Stimulated activated naive B cell treated with anti-CD40 and anti-IgM and Interleukin-4, amounts not matched to agents 10 μg/mL and 1 μg/mL and 100 μg/mL, for 72 hours (primary cell): ENCODE measurements at regions not wholly inside any gene's neighbourhood (a gene's known extent, or its start where the extent isn't known, plus 50 kb on each side); places are given as distances from the start of the nearest gene placed in this dataset.

ENCODE experiments used
- ATAC-seq, 2 donors: fragments of 150-1000 bp; cut with Tn5 transposase; replicated peaks; 2 replicates each; pipeline ENCODE4 v1.10.0; 2021; ENCODE audit warnings: moderate library complexity in 1 of 2
- DNase-seq: peaks from one replicate; pipeline ENCODE4 v3.0.0; 2021
- H3K27ac Mint-ChIP-seq: one replicate; pipeline ENCODE4 v1.8.0; 2022; ENCODE audit warnings: mild to moderate bottlenecking, mixed read lengths
- H3K27me3 Mint-ChIP-seq, 2 donors: one replicate each; pipeline ENCODE4 v1.8.0; 2022; ENCODE audit warnings: mixed read lengths in 2 of 2
- H3K36me3 Mint-ChIP-seq, 2 donors: one replicate each; pipeline ENCODE4 v1.8.0; 2022; ENCODE audit warnings: mixed read lengths in 2 of 2, mild to moderate bottlenecking in 1 of 2
- H3K4me1 Mint-ChIP-seq, 2 donors: one replicate each; pipeline ENCODE4 v1.8.0; 2022; ENCODE audit warnings: mixed read lengths in 2 of 2, mild to moderate bottlenecking in 1 of 2
- H3K4me3 Mint-ChIP-seq, 2 donors: one replicate each; pipeline ENCODE4 v1.8.0; 2022; ENCODE audit warnings: mild to moderate bottlenecking in 2 of 2, mixed read lengths in 2 of 2, moderate library complexity in 1 of 2
- H3K9me3 Mint-ChIP-seq, 2 donors: one replicate each; pipeline ENCODE4 v1.8.0; 2022; ENCODE audit warnings: mixed read lengths in 2 of 2, mild to moderate bottlenecking in 1 of 2

- H3K9me3 Mint-ChIP-seq: no peaks in the 10 kb centered on the region
- peak in 1 of 2 donors; percentile 30 for ATAC-seq
- DNase-seq: no peak
- peaks cover 31 to 58% of the 10 kb centered on the region in 2 donors for H3K4me1 Mint-ChIP-seq
- H3K27ac Mint-ChIP-seq: no peak overlapping the region
- H3K4me3 Mint-ChIP-seq: peak overlapping the region; percentile 4 to 21
- H3K27me3 Mint-ChIP-seq: no peaks in the 10 kb centered on the region
- peaks cover 0 to 3% of the 10 kb centered on the region in 2 donors for H3K36me3 Mint-ChIP-seq
Observed at GRCh38 chr10:3468919-3469638, 296.5 kb upstream of the PITRM1 start.

- Mint-ChIP-seq H3K27ac (no peak overlapping the region), H3K27me3 (no peaks in the 10 kb centered on the region), H3K36me3 (peaks cover 0 to 3% of the 10 kb centered on the region in 2 donors), H3K4me1 (peaks cover 25 to 43% of the 10 kb centered on the region in 2 donors), H3K4me3 (no peak overlapping the region), H3K9me3 (no peaks in the 10 kb centered on the region)
- no peak for ATAC-seq
- no peak for DNase-seq
Observed at GRCh38 chr10:3467052-3467951, 294.7 kb upstream of the PITRM1 start.

- ATAC-seq: no peak
- Mint-ChIP-seq H3K4me3 (no peak overlapping the region), H3K27me3 (no peaks in the 10 kb centered on the region), H3K27ac (no peak overlapping the region), H3K9me3 (no peaks in the 10 kb centered on the region), H3K36me3 (peaks cover 0 to under 1% of the 10 kb centered on the region in 2 donors), H3K4me1 (peaks cover 18 to 34% of the 10 kb centered on the region in 2 donors)
- DNase-seq: no peak
Observed at GRCh38 chr10:3465406-3465891, 292.9 kb upstream of the PITRM1 start.

- H3K9me3 Mint-ChIP-seq: no peaks in the 10 kb centered on the region
- no peaks in the 10 kb centered on the region for H3K36me3 Mint-ChIP-seq
- DNase-seq (no peak), ATAC-seq (no peak)
- H3K4me1 Mint-ChIP-seq: peaks cover 17 to 34% of the 10 kb centered on the region in 2 donors
- H3K4me3 Mint-ChIP-seq: no peak overlapping the region
- H3K27me3 Mint-ChIP-seq: no peaks in the 10 kb centered on the region
- no peak overlapping the region for H3K27ac Mint-ChIP-seq
Observed at GRCh38 chr10:3464760-3465405, 292.3 kb upstream of the PITRM1 start.

GRCh38 chr10:3460420-3461128 lies 288.0 kb upstream of the PITRM1 start:
- ATAC-seq (no peak), DNase-seq (no peak)
- peaks cover 0 to 5% of the 10 kb centered on the region in 2 donors for H3K27me3 Mint-ChIP-seq
- peaks cover 17 to 19% of the 10 kb centered on the region in 2 donors for H3K4me1 Mint-ChIP-seq
- no peak overlapping the region for H3K27ac Mint-ChIP-seq
- no peak overlapping the region for H3K4me3 Mint-ChIP-seq
- H3K36me3 Mint-ChIP-seq: no peaks in the 10 kb centered on the region
- H3K9me3 Mint-ChIP-seq: no peaks in the 10 kb centered on the region

GRCh38 chr10:3455385-3456334 lies 283.1 kb upstream of the PITRM1 start:
- peaks cover 0 to 5% of the 10 kb centered on the region in 2 donors for H3K27me3 Mint-ChIP-seq
- H3K4me3 Mint-ChIP-seq: peak overlapping the region in 1 of 2 donors; percentile 36
- DNase-seq (no peak), ATAC-seq (no peak)
- peak overlapping the region; percentile 15 for H3K27ac Mint-ChIP-seq
- H3K4me1 Mint-ChIP-seq: peaks cover 20 to 22% of the 10 kb centered on the region in 2 donors
- no peaks in the 10 kb centered on the region for H3K9me3 Mint-ChIP-seq
- no peaks in the 10 kb centered on the region for H3K36me3 Mint-ChIP-seq

GRCh38 chr10:3452683-3453361 lies 280.2 kb upstream of the PITRM1 start:
- no peak overlapping the region for H3K27ac Mint-ChIP-seq

GRCh38 chr10:3452173-3452626 lies 279.6 kb upstream of the PITRM1 start:
- Mint-ChIP-seq H3K9me3 (no peaks in the 10 kb centered on the region), H3K36me3 (no peaks in the 10 kb centered on the region), H3K4me1 (peaks cover 19 to 20% of the 10 kb centered on the region in 2 donors), H3K27ac (no peak overlapping the region), H3K27me3 (no peaks in the 10 kb centered on the region), H3K4me3 (no peak overlapping the region)
- ATAC-seq (no peak), DNase-seq (no peak)

More at GRCh38 chr10:3452683-3453361, 280.2 kb upstream of the PITRM1 start:
- peaks cover 0 to 3% of the 10 kb centered on the region in 2 donors for H3K27me3 Mint-ChIP-seq
- DNase-seq: no peak
- H3K4me1 Mint-ChIP-seq: peaks cover 20 to 21% of the 10 kb centered on the region in 2 donors
- no peaks in the 10 kb centered on the region for H3K9me3 Mint-ChIP-seq
- H3K36me3 Mint-ChIP-seq: no peaks in the 10 kb centered on the region
- H3K4me3 Mint-ChIP-seq: no peak overlapping the region
- ATAC-seq: no peak

GRCh38 chr10:3451516-3452172 lies 279.1 kb upstream of the PITRM1 start:
- no peak overlapping the region for H3K4me3 Mint-ChIP-seq
- no peaks in the 10 kb centered on the region for H3K27me3 Mint-ChIP-seq
- no peak overlapping the region for H3K27ac Mint-ChIP-seq
- H3K36me3 Mint-ChIP-seq: no peaks in the 10 kb centered on the region
- no peaks in the 10 kb centered on the region for H3K9me3 Mint-ChIP-seq
- ATAC-seq (no peak), DNase-seq (no peak)
- peaks cover 16 to 17% of the 10 kb centered on the region in 2 donors for H3K4me1 Mint-ChIP-seq

GRCh38 chr10:3446221-3446620 lies 273.6 kb upstream of the PITRM1 start:
- ATAC-seq (peak; percentile 41 to 48), DNase-seq (no peak)
- H3K27me3 Mint-ChIP-seq: no peaks in the 10 kb centered on the region
- no peak overlapping the region for H3K27ac Mint-ChIP-seq
- H3K4me1 Mint-ChIP-seq: peaks cover 7 to 13% of the 10 kb centered on the region in 2 donors
- H3K9me3 Mint-ChIP-seq: peaks cover 0 to 2% of the 10 kb centered on the region in 2 donors
- H3K4me3 Mint-ChIP-seq: no peak overlapping the region
- peaks cover 0 to 3% of the 10 kb centered on the region in 2 donors for H3K36me3 Mint-ChIP-seq

- H3K27me3 Mint-ChIP-seq: no peaks in the 10 kb centered on the region
- H3K9me3 Mint-ChIP-seq: peaks cover 0 to 2% of the 10 kb centered on the region in 2 donors
- DNase-seq (no peak), ATAC-seq (no peak)
- H3K27ac Mint-ChIP-seq: no peak overlapping the region
- H3K36me3 Mint-ChIP-seq: peaks cover 0 to 3% of the 10 kb centered on the region in 2 donors
- peaks cover 7 to 13% of the 10 kb centered on the region in 2 donors for H3K4me1 Mint-ChIP-seq
- no peak overlapping the region for H3K4me3 Mint-ChIP-seq
Observed at GRCh38 chr10:3445648-3446047, 273.1 kb upstream of the PITRM1 start.

- Mint-ChIP-seq H3K4me3 (no peak overlapping the region), H3K27me3 (no peaks in the 10 kb centered on the region), H3K4me1 (peaks cover 7 to 13% of the 10 kb centered on the region in 2 donors), H3K36me3 (peaks cover 0 to 3% of the 10 kb centered on the region in 2 donors), H3K27ac (no peak overlapping the region), H3K9me3 (peaks cover 3 to 5% of the 10 kb centered on the region in 2 donors)
- DNase-seq (no peak), ATAC-seq (no peak)
Observed at GRCh38 chr10:3442451-3442990, 269.9 kb upstream of the PITRM1 start.
